HG02623 (cell line): ENCODE measurements at regions not wholly inside any gene's neighbourhood (a gene's known extent, or its start where the extent isn't known, plus 50 kb on each side); places are given as distances from the start of the nearest gene placed in this dataset.

Experiments used
- ATAC-seq: cut with Tn5 transposase; IDR thresholded peaks from one replicate; pipeline ENCODE4 v1.9.1; 2021; ENCODE audit warnings: moderate library complexity; ENCODE audit not compliant: unreplicated experiment

DNA sequence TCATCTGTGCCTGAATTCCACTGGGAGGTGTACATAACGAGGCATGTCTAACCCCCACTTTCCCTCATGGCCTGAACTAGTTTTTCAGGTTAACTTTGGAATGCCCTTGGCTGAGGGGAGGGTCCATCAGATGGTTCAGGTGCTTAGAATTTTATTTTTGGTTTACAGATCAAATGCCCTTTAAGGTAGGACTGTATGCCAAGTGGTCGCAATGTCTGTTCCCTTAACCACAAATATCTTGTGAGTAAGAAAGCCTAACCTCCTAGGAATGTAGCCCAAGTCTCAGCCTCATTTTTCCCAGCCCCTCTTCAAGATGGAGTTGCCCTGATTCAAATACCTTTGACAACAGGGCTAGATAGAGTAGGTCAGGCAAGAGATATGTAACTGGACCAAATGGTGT lies 78.4 kb downstream of the RNASET2 start:
- no peak for ATAC-seq

DNA sequence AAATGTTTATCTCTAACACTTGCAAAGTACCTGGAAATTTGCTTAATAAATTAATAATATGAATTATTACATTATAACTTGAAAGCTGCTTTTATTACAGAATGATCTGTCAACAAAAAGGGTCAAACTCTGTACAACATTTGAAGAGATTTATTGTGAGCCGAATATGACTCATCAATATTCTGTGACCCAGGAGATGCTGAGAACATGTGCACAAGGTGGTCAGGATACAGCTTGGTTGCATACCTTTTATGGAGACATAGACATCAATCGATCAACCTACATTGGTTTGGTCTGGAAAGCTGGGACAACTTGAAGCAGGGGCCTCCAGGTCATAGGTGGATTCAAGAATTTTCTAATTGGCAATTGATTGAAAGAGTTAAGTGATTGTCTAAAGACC lies 79.0 kb downstream of the RNASET2 start:
- ATAC-seq: no peak

DNA sequence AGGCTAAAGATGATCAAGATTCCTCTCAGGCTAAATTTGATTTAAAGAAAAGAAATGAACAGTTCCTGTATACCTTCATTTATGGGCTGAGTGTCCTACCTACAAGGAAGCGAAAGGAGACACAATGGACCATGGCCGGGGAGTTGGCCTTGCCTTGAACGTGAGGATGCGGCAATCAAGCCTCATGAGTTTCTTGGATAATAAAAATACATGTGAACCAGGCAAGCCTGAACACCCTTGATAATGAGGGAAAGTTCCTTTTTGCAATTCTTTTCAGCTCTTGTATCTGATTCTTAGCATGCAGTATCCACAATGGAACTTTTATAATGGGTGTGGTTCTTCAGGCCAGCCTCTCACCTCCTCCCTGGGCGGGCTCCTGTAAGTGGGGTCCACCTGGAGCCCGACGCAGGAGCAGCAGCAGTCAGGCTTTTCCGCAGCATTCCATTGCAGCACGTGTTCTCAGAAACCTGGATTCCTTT lies 83.8 kb downstream of the RNASET2 start:
- no peak for ATAC-seq

DNA sequence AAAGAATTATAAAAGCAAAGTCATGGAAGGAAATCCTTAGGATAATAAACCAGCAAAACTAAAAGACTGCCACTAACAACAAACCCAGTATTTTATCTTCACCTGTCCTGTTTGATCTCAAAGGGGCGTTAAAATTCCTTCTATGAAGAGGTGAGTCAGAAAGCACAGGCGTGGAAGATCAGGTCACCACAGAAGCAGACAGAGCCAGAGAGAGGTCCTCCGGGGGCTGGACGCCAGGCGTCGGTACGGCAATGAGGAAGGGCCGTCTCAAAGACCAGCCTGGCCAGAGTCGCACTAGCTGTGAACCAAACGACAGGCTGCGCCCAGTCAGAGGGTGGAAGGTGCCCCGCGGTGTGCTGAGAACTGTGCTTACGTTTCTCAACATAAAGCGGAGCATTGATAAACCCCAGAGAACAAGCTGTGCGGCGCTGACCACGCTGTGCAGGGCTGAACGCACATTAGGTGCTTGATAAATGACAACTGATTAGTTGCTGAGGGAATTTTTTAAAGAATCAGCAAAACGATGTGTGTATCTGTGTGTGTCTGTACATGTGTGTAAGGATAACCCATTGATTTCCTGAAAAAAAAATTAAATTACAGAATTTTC lies 85.6 kb downstream of the RNASET2 start:
- no peak for ATAC-seq

DNA sequence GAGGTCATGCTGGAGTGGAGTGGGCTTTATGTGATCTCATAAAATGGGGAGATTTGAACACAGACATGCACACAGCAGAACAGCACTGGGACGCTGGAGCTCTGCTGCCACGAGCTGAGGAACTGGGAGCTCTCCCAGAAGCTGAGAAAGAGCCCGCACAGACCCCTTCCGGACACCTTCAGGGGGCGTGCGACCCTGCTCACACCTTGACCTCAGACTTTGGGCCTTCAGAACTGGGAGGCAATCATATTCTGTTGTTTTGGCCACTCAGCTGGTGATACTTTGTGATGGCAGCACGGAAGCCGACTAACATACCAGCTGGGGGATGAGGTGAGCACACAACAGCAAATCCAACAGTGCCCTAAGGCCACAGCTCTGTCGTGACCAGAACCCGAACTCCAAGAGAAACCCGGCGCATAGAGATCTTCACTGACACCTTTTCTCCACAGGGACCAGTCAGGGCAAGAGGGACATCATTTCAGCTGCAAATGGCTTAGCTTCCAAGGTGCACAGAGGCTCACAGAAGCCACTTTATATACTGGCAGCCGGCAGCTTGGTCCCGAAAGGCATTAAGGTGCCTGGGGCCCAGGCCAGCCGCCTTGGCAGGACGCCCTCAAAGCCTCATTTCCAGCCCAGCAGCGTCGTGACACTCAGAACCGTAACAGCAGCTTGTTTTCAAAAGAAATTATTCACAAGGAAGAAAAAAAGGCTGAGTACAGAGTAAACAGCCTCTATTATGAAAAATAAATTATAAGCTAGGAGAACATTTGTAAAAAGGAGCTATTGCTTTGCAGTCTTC lies 89.3 kb downstream of the RNASET2 start:
- ATAC-seq: no peak

DNA sequence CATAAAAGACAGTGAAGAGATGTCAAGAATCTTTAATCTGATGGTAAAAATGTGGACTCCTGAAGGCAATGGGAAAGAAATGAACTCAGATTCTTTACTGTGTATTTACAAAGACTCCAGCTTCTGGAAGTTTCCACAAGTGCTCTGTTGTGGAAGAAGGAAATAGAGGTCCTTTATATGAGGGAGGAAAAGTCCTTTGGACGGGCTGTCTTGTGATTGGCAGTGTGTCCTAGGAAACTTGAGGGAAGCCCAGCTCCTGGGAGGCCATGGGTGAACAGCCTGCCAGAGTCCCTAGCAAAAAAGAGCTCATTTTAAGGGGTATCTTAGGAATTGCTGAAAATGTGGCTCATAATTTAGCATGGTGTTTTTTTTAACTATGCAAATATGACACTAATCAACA lies 92.0 kb downstream of the RNASET2 start:
- no peak for ATAC-seq

DNA sequence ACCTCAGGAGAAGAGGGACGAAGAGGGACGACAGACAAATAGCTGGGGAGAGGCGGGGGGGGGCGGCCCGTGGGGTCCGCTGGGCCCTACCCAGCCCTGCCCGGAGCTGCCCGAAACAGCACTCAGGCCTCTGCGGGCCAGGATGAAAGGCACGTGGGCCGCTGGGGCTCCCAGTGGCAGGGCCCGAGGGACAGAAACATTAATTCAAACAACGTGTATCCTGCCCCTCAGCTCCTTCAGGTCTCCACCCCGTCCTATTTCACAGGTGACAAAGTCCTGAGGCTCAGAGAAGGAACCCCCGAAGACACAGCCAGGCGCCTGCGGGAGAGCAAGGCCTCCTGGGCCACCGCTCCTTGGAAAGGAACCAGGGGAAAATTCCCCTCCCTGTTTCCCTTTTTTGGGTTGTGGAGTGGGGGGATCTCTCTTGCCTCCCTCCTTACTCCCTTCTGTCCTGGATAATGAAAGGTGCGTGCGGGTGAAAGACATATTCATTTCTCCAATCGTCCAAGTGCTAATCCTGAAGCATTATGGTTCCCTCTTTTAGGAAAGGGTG lies 93.3 kb downstream of the RNASET2 start:
- peak; percentile 26 for ATAC-seq

DNA sequence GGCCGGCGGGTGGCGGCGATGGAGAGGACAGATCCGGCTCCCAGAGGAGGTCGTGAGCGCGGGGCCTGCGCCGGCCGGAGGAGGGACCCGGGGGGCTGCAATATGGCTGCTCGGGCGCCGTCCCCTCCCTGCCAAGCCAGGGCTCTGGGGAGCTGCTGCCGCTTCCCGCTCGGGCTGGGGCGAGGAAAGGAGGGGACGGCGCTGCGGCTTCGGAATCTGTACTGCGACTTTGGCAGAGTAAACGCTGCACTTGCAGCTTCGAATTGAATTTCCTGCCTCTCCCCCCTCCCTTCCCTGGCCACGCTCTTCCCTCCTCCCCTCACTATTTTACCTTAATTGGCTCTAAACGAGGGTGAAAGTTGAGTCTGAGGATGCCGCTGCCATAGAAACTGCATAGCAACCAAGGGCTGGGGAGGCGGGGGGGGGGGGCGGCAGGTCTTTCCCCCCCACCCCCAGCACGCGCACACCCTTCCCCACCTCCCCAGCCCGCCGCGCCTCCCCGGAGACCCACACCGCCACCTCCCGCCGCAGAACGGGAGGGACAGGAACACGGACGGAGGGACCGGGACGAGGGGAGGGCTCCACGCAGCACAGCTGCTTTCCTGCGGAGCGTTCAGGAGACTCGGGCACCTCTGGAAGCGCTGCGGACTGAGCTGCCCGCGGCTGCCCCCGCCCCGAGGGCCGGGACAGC lies 93.9 kb downstream of the RNASET2 start:
- ATAC-seq: peak; percentile 46

DNA sequence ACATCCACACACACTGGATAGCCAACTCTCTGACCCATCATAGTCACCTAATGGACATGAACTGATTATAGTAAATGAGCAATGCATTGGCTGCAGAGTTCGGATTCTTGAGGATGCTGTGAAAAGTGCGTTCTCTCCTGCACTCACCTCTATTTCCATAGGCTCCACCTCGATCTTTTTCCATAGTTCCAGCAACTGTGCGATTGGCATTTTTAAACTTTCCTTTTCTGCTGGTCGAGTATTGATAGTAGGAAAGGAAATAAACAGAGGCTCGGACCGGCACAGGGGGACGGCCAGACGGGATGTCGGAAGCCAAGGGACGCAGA lies 94.4 kb downstream of the RNASET2 start:
- no peak for ATAC-seq

DNA sequence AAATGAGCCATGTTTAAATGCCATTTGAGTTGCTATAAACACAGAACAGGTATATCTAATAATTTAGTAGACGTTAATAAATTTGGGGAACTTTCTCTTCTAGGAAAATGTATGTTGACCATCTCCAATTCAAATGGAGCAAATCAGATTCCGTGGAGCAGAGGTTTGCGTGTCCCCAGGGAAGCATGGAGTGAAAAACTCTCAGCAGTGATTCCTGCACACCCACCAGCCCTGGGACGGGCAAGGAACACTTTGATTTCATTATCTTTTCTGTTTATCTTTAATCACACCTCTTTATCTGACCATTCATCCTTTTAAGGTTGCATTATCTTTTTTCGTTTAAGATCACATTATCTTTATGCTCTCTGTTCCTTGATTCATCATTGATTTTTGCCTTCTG lies 95.0 kb downstream of the RNASET2 start:
- no peak for ATAC-seq

DNA sequence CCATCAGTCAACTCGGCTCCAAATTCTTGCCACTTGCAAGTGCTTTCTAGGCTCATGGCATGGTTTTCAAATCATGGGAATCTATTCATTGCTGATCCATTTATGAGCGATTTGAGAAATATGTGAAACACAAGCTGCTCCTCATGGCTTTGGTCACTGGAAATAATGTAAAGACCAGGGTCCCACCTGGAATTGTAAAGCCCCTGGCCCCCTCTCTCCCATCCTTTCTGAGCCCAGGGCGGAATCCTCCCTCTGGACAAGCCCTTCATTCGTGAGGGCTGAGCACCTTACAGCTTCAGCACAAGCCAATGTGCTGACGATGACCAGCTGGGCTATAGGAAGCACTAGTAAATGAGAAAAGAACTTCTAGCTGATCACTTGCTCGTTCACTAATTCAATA lies 96.0 kb downstream of the RNASET2 start:
- ATAC-seq: no peak

DNA sequence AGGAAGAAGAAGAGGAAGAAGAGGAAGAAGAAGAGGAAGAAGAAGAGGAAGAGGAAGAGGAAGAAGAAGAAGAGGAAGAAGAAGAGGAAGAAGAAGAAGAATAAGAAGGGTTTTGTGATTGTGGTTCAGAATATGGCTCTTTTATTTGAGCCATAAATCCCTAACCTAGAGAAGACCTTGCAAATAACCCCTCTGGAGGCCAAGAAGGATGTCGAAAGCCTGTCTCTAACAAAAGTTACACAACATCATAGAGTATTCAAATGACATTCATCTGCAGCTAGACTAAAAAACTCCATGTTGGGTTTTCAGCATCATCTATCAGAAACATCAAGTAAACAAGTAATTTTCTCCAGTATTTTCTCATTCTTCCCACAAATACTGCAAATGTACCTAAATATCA lies 100.9 kb downstream of the RNASET2 start:
- ATAC-seq: no peak

DNA sequence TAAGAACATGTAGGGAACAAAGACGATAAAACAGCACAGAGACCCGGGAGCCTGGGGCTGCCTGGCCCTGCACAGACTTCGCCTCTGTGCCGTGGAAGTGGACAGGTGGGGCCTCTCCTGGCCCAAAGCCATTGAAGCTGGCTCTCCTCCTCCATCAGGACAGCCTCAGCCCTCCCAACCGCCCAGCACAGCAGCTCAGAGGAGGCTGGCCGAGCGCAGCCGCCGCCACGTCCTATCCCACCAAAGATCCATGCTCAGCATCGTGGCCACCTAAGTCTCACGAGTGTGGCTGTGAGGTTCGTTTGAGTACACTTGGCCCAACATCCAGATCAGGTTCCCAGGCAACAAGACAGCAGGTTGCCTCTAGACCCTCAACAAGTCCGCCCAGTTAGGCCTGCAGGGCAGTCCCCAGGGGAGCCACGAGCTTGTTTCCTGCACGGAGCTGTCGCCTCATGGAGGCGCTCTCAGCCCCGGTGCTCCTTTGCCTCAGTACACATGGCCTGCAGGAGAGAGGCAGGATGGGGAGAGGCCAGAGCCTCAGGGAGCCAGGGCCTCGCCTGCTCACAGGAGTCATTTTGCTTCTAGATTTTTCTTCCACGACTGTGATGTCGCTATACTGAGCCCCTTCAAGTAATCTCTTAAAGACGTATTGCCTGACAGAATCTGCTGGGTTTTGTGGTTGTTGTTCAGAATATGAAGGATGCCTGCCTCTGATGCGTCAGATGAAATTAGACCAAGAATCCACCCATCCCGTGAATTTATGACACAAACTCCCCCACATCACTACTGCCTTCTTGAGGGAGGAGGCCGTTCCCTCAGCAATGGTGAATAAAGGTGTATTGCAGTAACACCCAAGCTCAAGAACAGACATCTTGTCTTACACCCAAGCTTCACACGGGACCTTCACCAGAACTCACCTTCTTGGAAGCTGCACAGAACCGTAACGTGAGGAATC lies 102.7 kb downstream of the RNASET2 start:
- ATAC-seq: no peak

DNA sequence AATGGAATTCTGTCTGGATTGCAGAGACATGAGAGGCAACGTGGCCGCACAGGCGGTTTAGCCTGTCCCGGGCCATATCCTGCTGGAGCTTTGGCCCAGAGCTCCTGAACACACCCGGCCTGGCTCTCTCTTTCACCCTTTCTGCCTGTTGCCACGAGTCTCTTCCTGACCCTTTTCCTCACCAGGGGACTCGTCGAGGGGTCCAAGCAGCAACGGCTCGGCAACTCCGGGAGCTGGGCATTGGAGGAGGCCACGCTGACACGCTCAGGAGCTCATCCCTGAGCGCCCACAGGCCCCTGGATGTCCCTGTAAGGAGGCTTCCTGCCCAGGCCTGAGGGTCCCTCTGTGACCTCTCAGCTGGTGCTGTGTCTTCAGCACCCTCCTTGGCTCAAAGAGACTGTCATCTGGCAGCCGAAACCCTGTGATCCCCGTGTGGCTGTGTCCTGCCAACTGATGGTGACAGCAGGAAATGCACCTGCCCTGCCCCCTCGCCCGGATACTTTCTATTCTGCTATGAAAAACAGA lies 103.8 kb downstream of the RNASET2 start:
- ATAC-seq: no peak

DNA sequence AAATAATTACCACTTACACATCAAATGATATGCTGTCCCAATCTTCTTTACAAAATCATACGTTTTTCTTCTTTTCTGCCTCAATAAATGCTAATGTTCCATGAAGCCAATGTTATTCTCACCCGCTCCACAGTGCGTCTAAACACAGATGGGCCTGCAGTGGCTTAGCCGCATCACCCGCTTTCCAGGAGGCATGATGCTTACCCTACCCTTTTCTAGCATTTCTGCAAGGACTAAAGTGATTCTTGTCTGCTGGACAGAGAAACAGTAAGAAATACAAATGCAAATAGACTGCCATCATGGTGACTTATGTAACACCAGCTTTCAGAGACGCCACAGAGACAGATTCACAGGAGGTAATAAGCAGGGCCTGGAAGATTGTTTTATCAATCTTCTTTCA lies 104.4 kb downstream of the RNASET2 start:
- no peak for ATAC-seq

DNA sequence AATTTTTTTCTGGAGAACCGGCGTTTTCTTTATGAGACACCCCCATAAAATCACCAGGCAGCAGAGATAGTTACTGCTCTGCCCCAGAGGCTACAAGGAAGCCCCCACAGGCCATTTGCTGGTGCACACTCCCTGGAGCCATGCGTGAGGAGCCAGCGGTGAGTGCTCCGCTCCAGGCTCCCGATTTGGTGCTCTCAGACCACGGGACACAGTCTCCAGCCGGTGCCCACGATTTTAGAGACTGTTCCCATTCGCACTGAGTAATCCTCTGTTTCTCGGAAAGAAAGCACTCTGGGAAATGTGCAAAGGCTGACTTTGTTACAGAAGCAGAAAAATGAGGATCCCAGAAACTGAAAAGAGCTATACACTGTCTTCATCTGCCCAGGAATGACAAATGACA lies 104.9 kb downstream of the RNASET2 start:
- ATAC-seq: no peak

DNA sequence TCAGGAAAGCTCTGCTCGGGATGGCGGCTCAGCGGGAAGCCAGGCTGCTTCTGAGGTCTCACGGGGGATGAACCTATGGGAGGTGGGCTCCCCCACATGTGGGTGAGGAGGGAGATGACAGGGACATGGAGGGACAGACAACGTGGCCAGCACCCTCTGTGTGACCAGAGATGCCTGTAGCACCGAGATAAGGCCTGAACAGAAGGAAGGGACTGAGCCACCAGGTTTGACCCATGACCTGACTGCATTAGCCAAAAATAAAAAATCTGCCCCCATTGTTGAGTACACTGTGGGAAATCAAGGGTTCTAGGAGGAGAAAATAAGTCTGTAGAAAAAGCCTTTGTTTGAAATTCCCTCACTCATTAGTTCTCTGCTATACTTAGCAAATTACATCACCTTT lies 105.7 kb downstream of the RNASET2 start:
- no peak for ATAC-seq

DNA sequence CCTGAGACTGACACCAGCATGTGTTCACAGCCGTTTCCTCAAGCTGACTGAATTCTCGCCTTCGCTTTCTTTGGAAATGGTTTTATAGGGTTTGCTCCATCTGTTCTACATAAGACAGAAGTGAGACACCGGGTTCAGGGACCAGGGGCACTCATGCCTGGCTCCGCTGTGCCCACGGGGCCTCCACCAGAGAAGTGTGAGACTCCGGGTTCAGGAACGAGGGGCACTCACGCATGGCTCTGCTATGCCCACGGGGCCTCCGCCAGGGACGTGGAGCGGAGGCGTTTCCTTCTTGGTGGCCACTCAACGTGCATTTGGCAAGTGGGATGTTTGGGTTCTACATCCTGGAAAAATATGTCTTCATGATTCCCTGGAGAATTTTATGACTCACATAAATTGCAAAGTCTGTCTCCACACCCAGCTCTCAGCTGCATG lies 106.6 kb downstream of the RNASET2 start:
- peak; percentile 71 for ATAC-seq

DNA sequence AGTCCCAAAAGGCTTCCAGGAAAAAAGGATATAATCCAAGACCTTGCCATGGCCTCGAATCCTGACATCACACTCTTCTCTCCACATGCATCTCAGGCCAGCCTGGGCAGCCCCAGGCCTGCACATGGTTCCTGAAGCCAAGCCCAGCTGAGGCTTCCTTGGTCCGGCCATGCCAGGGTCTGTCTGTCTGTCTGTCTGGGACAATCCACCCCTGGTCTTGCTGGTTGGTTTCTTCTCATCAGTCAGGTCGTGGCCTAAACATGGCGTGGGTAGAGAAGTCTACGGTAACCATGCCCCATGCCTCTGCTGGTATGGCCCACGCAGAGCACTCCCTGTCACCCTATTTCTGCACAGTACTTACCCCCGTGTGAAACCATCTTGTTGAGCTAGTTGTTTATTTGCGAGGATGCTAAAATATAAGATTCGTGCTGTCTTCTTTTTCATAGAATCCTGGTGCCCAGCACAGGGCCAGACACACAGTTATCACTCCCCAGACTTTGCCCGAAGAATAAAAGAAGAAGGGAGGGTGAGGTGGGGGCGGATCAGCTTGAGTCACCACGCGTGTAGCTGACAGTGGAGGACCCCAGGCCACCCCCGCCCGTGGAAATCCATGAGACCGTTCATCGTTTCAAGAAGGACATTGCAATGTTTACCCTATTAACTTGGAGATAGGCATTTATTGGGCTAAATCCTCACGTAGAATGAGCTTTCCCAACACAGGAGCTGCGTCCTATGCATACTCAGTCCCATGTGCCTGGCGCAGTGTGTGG lies 107.2 kb downstream of the RNASET2 start:
- ATAC-seq: no peak
